H1 (cell line): ENCODE measurements at regions not wholly inside any gene's neighbourhood (a gene's known extent, or its start where the extent isn't known, plus 50 kb on each side); places are given as distances from the start of the nearest gene placed in this dataset.

Experiments
- CTCF ChIA-PET: fragments of 300-600 bp; sonication (Branson Sonifier 250); formaldehyde crosslinking; loops from one replicate; lab custom pipeline; 2021; ENCODE audit not compliant: partially characterized antibody; lab: Charles Lee
- POLR2A ChIA-PET: fragments of 300-600 bp; sonication (Branson Sonifier 250); formaldehyde crosslinking; loops from one replicate; lab custom pipeline; 2021; ENCODE audit warnings: inconsistent platforms; ENCODE audit not compliant: partially characterized antibody; lab: Charles Lee
- DNase-seq, 2 experiments: peaks; one replicate each; pipeline versions ENCODE4 v3.0.0 to v3.0.0-alpha.2; 2010 to 2022; ENCODE audit warnings: low spot score in 2 of 2, low read depth in 1 of 2, mixed read lengths in 1 of 2
- FAIRE-seq: peaks from 2 replicates; lab custom pipeline; 2011; peaks lifted over from hg19 to GRCh38; lab: Jason Lieb, UNC
- H2AFZ ChIP-seq: 2 replicates; pipeline ENCODE4 v1.8.1; 2012; ENCODE audit warnings: low read length, inconsistent platforms
- H2AK5ac ChIP-seq: 2 replicates; pipeline ENCODE4 v1.6.1; 2013; ENCODE audit warnings: low read depth, low read length
- H2BK120ac ChIP-seq: replicated peaks from 2 replicates; pipeline ENCODE3; 2013; ENCODE audit warnings: low read depth, low read length, inconsistent platforms
- H2BK12ac ChIP-seq: 2 replicates; pipeline ENCODE4 v1.6.1; 2013; ENCODE audit warnings: low read depth, low read length
- H2BK15ac ChIP-seq: 2 replicates; pipeline ENCODE4 v1.6.1; 2013; ENCODE audit warnings: low read length
- H2BK20ac ChIP-seq: 2 replicates; pipeline ENCODE4 v1.6.1; 2013; ENCODE audit warnings: low read length
- H2BK5ac ChIP-seq: 2 replicates; pipeline ENCODE4 v1.6.1; 2013; ENCODE audit warnings: low read depth, low read length
- H3K14ac ChIP-seq: 2 replicates; pipeline ENCODE4 v1.6.1; 2013; ENCODE audit warnings: inconsistent platforms; ENCODE audit not compliant: insufficient read length
- H3K18ac ChIP-seq: 2 replicates; pipeline ENCODE4 v1.6.1; 2013; ENCODE audit warnings: low read length; ENCODE audit errors: extremely low read depth
- H3K23ac ChIP-seq: 2 replicates; pipeline ENCODE4 v1.6.1; 2013; ENCODE audit warnings: inconsistent platforms; ENCODE audit not compliant: insufficient read length
- H3K23me2 ChIP-seq: 2 replicates; pipeline ENCODE4 v1.6.1; 2013; ENCODE audit warnings: low read depth, low read length
- H3K27ac ChIP-seq: 2 replicates; pipeline ENCODE4 v1.6.1; 2011; ENCODE audit warnings: low read depth, low read length, inconsistent platforms
- H3K27me3 ChIP-seq, 4 experiments: replicated peaks in 1 of 4; 1 replicate in 1 of 4; 2 replicates in 3 of 4; pipeline versions ENCODE4 v1.6.1 to v1.8.1; 2011 to 2013; ENCODE audit warnings: low read length in 3 of 4, mild to moderate bottlenecking in 3 of 4, inconsistent platforms in 2 of 4, mixed read lengths in 2 of 4, moderate library complexity in 1 of 4; ENCODE audit not compliant: control insufficient read depth in 3 of 4, insufficient read depth in 3 of 4; ENCODE audit errors: extremely low read depth in 1 of 4
- H3K36me3 ChIP-seq, 4 experiments: 2 replicates each; pipeline versions ENCODE4 v1.6.1 to v1.8.1; 2011 to 2013; ENCODE audit warnings: mild to moderate bottlenecking in 4 of 4, low read length in 3 of 4, moderate library complexity in 2 of 4, control low read depth in 1 of 4, inconsistent platforms in 1 of 4; ENCODE audit not compliant: insufficient read depth in 4 of 4, control insufficient read depth in 2 of 4
- H3K4ac ChIP-seq: replicated peaks from 2 replicates; pipeline ENCODE3; 2013; ENCODE audit warnings: low read length, low read depth, mixed read lengths, inconsistent platforms; ENCODE audit not compliant: insufficient read length
- H3K4me1 ChIP-seq, 4 experiments: replicated peaks in 1 of 4; 1 replicate in 1 of 4; 2 replicates in 3 of 4; pipeline versions ENCODE4 v1.6.1 to v1.8.1; 2011 to 2013; ENCODE audit warnings: low read length in 3 of 4, inconsistent platforms in 2 of 4, mixed read lengths in 1 of 4; ENCODE audit not compliant: insufficient read depth in 4 of 4, control insufficient read depth in 3 of 4
- H3K4me2 ChIP-seq, 2 experiments: 2 replicates each; pipeline versions ENCODE4 v1.6.1 to v1.8.1; 2011 to 2013; ENCODE audit warnings: low read depth in 2 of 2, low read length in 2 of 2, control low read depth in 1 of 2, inconsistent platforms in 1 of 2, mild to moderate bottlenecking in 1 of 2; ENCODE audit not compliant: insufficient read depth in 1 of 2
- H3K4me3 ChIP-seq, 4 experiments: fragments of 200-600, 300-600 bp in 1 of 4; sonication (generic), shearing (Covaris generic), sonication (Bioruptor Twin) in 1 of 4; 2 replicates each; pipeline versions ENCODE4 v1.5.1 to v1.8.1; 2011 to 2016; ENCODE audit warnings: low read length in 4 of 4, low read depth in 3 of 4, control low read depth in 2 of 4, inconsistent platforms in 2 of 4, mild to moderate bottlenecking in 2 of 4, mixed read lengths in 1 of 4, moderate library complexity in 1 of 4; ENCODE audit not compliant: insufficient read depth in 2 of 4; ENCODE audit errors: extremely low read depth in 1 of 4
- H3K56ac ChIP-seq: replicated peaks from 2 replicates; pipeline ENCODE3; 2013; ENCODE audit warnings: low read depth, mild to moderate bottlenecking, mixed read lengths, low read length, inconsistent platforms; ENCODE audit not compliant: insufficient read length
- H3K79me1 ChIP-seq: 2 replicates; pipeline ENCODE4 v1.6.1; 2013; ENCODE audit warnings: low read depth, low read length, control low read depth
- H3K79me2 ChIP-seq, 2 experiments: 2 replicates each; pipeline versions ENCODE4 v1.6.1 to v1.8.1; 2012 to 2013; ENCODE audit warnings: low read length in 2 of 2, mild to moderate bottlenecking in 2 of 2, inconsistent platforms in 1 of 2; ENCODE audit not compliant: insufficient read depth in 2 of 2, control insufficient read depth in 1 of 2
- H3K9ac ChIP-seq, 4 experiments: replicated peaks in 1 of 4; 1 replicate in 1 of 4; 2 replicates in 3 of 4; pipeline versions ENCODE4 v1.6.1 to v1.8.1; 2011 to 2013; ENCODE audit warnings: low read depth in 3 of 4, low read length in 3 of 4, control low read depth in 2 of 4, mild to moderate bottlenecking in 2 of 4, moderate library complexity in 2 of 4, inconsistent platforms in 1 of 4; ENCODE audit errors: extremely low read depth in 1 of 4
- H3K9me3 ChIP-seq, 2 experiments: 2 replicates each; pipeline versions ENCODE4 v1.6.1 to v1.8.1; 2012 to 2013; ENCODE audit warnings: mild to moderate bottlenecking in 2 of 2, moderate library complexity in 2 of 2, control low read depth in 1 of 2, inconsistent platforms in 1 of 2, low read depth in 1 of 2, low read length in 1 of 2, mixed read lengths in 1 of 2; ENCODE audit not compliant: insufficient read depth in 2 of 2
- H4K20me1 ChIP-seq, 2 experiments: replicated peaks in 1 of 2; 2 replicates each; pipeline versions ENCODE3 to v1.8.1; 2011 to 2013; ENCODE audit warnings: inconsistent platforms in 2 of 2, low read length in 2 of 2, mild to moderate bottlenecking in 1 of 2; ENCODE audit not compliant: insufficient read depth in 2 of 2, control insufficient read depth in 1 of 2
- H4K5ac ChIP-seq: 2 replicates; pipeline ENCODE4 v1.6.1; 2013; ENCODE audit warnings: low read length, low read depth, mixed read lengths, inconsistent platforms; ENCODE audit not compliant: insufficient read length
- H4K8ac ChIP-seq: 2 replicates; pipeline ENCODE4 v1.8.0; 2013; ENCODE audit warnings: mild to moderate bottlenecking, moderate library complexity, low read length, inconsistent platforms; ENCODE audit not compliant: insufficient read depth; ENCODE audit errors: extremely low read depth
- H4K91ac ChIP-seq: replicated peaks from 2 replicates; pipeline ENCODE3; 2013; ENCODE audit warnings: low read length, mixed read lengths, inconsistent platforms; ENCODE audit not compliant: insufficient read length
- PHF8 ChIP-seq: fragments of 200-600 bp; sonication (generic); conservative IDR thresholded peaks from 2 replicates; pipeline ENCODE4 v1.7.1; 2012; ENCODE audit warnings: low read depth, mild to moderate bottlenecking, inconsistent platforms, low read length, moderate library complexity
- POU5F1 ChIP-seq: IDR thresholded peaks from 2 replicates; pipeline ENCODE4 v1.6.1; 2011; ENCODE audit warnings: low read depth, mild to moderate bottlenecking, low read length, moderate library complexity
- RNF2 ChIP-seq: fragments of 200-900, 300-1000 bp; sonication (generic); IDR thresholded peaks from 2 replicates; pipeline ENCODE4 v1.7.1; 2016; ENCODE audit warnings: borderline replicate concordance, low read depth, mild to moderate bottlenecking, antibody characterized with exemption, low read length; ENCODE audit not compliant: poor library complexity, severe bottlenecking; ENCODE audit errors: missing control alignments
- TCF12 ChIP-seq: IDR thresholded peaks from 2 replicates; pipeline ENCODE4 v1.6.1; 2011; ENCODE audit warnings: low read depth, mild to moderate bottlenecking, low read length
- YY1 ChIP-seq: IDR thresholded peaks from 2 replicates; pipeline ENCODE4 v1.6.1; 2011; ENCODE audit warnings: low read depth, mild to moderate bottlenecking, low read length
- whole genome bisulfite sequencing, 2 experiments: shearing (Covaris generic) in 1 of 2; methylation state at CpG; one replicate each; pipeline versions ENCODE4 v1.1.6 to v1.1.7; 2013 to 2015; ENCODE audit warnings: low lambda C conversion rate in 2 of 2, mixed read lengths in 2 of 2, inconsistent platforms in 1 of 2, low coverage in 1 of 2, missing lambda C conversion rate in 1 of 2; ENCODE audit not compliant: insufficient replicate concordance in 2 of 2, insufficient coverage in 1 of 2, insufficient read length in 1 of 2; ENCODE audit errors: extremely low coverage in 1 of 2, missing lambda C conversion rate in 1 of 2; 5-methylcytosine and 5-hydroxymethylcytosine counted together

DNA sequence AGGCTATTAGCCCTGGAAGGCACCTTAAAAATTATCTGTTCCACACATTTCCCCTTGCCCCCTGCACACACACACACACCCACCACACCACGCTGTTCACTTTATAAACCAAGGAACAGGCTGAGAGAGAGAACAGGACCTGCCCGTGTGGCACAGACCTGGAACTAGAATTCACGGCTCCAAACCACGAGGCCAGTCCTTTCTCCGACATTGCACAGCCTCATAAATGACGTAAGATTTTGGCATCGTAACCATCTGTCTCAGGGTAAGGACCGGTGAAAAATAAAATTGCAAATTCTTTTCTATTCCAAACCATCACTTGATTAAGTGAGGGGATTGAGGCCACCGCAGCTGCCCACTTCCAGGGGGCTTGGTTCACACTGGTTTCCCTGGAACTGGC lies 330.3 kb downstream of the BCOR start:
- H3K4ac ChIP-seq: no peak overlapping the region
- no peak overlapping the region for H2BK120ac ChIP-seq
- no peak overlapping the region for H3K56ac ChIP-seq
- H3K27me3 ChIP-seq: no peaks in the 10 kb centered on the region
- DNase-seq: no peak
- no peaks in the 10 kb centered on the region for H3K79me1 ChIP-seq
- no peaks in the 10 kb centered on the region for H3K23me2 ChIP-seq
- no peak overlapping the region for H3K18ac ChIP-seq
- H3K23ac ChIP-seq: no peak overlapping the region
- H2BK20ac ChIP-seq: no peak overlapping the region
- H2BK5ac ChIP-seq: no peak overlapping the region
- CTCF ChIA-PET: interaction anchor here (0.9 kb wide), 1 partner anchor 47 kb away, joined by 3 read pairs; no protein-coding TSS in a partner anchor
- H3K79me2 ChIP-seq: no peaks in the 10 kb centered on the region
- peak overlapping the region; percentile 54 for H4K91ac ChIP-seq
- POLR2A ChIA-PET: no interaction called here
- no peaks in the 10 kb centered on the region for H3K36me3 ChIP-seq
- no peak overlapping the region for H3K9ac ChIP-seq
- peaks cover 2 to 17% (median 5%) of the 10 kb centered on the region in 4 experiments; a peak in 5 of 7 replicates for H3K4me1 ChIP-seq
- peak overlapping the region; percentile 50; the same call in 1 of the 2 replicates for H2BK12ac ChIP-seq
- H3K9me3 ChIP-seq: no peaks in the 10 kb centered on the region
- TF ChIP-seq RNF2 (no peak), PHF8 (no peak), POU5F1 (no peak), TCF12 (no peak), YY1 (no peak)
- TF ChIP-seq, all 59 proteins: peak for 0
- Histone ChIP-seq H4K5ac (no peak overlapping the region), H3K14ac (no peak overlapping the region), H2AFZ (no peak overlapping the region), H2AK5ac (no peak overlapping the region), H4K8ac (no peak overlapping the region), H2BK15ac (no peak overlapping the region), H3K4me3 (no peak overlapping the region), H3K4me2 (no peak overlapping the region), H4K20me1 (no peaks in the 10 kb centered on the region), H3K27ac (no peak overlapping the region)
- 85% methylated on average over 9 of the region's 9 CpGs; no CpG with 5 or more reads in 1 of the 2 experiments for WGBS, 2 experiments
- FAIRE-seq: no peak
